ENCODE measurements at regions not wholly inside any gene's neighbourhood (a gene's known extent, or its start where the extent isn't known, plus 50 kb on each side); places are given as distances from the start of the nearest gene placed in this dataset.

- TF ChIP-seq, protein P1, sequence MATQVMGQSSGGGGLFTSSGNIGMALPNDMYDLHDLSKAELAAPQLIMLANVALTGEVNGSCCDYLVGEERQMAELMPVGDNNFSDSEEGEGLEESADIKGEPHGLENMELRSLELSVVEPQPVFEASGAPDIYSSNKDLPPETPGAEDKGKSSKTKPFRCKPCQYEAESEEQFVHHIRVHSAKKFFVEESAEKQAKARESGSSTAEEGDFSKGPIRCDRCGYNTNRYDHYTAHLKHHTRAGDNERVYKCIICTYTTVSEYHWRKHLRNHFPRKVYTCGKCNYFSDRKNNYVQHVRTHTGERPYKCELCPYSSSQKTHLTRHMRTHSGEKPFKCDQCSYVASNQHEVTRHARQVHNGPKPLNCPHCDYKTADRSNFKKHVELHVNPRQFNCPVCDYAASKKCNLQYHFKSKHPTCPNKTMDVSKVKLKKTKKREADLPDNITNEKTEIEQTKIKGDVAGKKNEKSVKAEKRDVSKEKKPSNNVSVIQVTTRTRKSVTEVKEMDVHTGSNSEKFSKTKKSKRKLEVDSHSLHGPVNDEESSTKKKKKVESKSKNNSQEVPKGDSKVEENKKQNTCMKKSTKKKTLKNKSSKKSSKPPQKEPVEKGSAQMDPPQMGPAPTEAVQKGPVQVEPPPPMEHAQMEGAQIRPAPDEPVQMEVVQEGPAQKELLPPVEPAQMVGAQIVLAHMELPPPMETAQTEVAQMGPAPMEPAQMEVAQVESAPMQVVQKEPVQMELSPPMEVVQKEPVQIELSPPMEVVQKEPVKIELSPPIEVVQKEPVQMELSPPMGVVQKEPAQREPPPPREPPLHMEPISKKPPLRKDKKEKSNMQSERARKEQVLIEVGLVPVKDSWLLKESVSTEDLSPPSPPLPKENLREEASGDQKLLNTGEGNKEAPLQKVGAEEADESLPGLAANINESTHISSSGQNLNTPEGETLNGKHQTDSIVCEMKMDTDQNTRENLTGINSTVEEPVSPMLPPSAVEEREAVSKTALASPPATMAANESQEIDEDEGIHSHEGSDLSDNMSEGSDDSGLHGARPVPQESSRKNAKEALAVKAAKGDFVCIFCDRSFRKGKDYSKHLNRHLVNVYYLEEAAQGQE (IDR thresholded peaks at IDR 0.05; ENCODE audit: unreplicated experiment) = no peak
- no peak for TF ChIP-seq POLR2AphosphoS5 (IDR thresholded peaks at IDR 0.05; ENCODE audit: low read depth)
- no peak for TF ChIP-seq JUNB (IDR thresholded peaks at IDR 0.05; ENCODE audit: unreplicated experiment)
Measured at GRCh38 chr7:145276118-145276517, 440.3 kb upstream of the TPK1 start (continued).

- H3K4me1 ChIP-seq (ENCODE audit: insufficient read depth) = no peaks in the 10 kb centered on the region
- Mint-ChIP-seq H3K27me3 (ENCODE audit: insufficient read depth, low read depth, poor library complexity) (no peaks in the 10 kb centered on the region), H3K9me3 (peaks cover 84% of the 10 kb centered on the region), H3K36me3 (ENCODE audit: low read depth) (peaks cover 15% of the 10 kb centered on the region), H3K27ac (no peak overlapping the region), H3K4me1 (no peaks in the 10 kb centered on the region), H3K4me3 (no peak overlapping the region)
- no peaks in the 10 kb centered on the region for H3K79me2 ChIP-seq (replicated peaks; ENCODE audit: insufficient read depth)
- no peaks in the 10 kb centered on the region for H3K27me3 ChIP-seq (ENCODE audit: insufficient read depth)
- no peak for ATAC-seq
- DNase-seq (ENCODE audit: low spot score) = no peak
- H3K27ac ChIP-seq (ENCODE audit: low read depth) = no peak overlapping the region
- H2AFZ ChIP-seq = no peak overlapping the region
- no peak overlapping the region for H3K4me3 ChIP-seq
- H3F3A ChIP-seq (replicated peaks; ENCODE audit: low read depth) = no peaks in the 10 kb centered on the region
- H3K9me2 ChIP-seq (ENCODE audit: insufficient read depth) = no peaks in the 10 kb centered on the region
- TF ChIP-seq EZH2 (IDR thresholded peaks at IDR 0.05; ENCODE audit: low read depth, unreplicated experiment) (no peak), JUNB (IDR thresholded peaks at IDR 0.05; ENCODE audit: unreplicated experiment) (no peak), ZNF114 (CRISPR knock-in tag; IDR thresholded peaks at IDR 0.05) (no peak), ZNF462 (CRISPR knock-in tag; IDR thresholded peaks at IDR 0.05) (no peak), ZNF331 (CRISPR knock-in tag; IDR thresholded peaks at IDR 0.05; ENCODE audit: low read depth) (no peak)
- H3K36me3 ChIP-seq (ENCODE audit: insufficient read depth) = 0 out of 2 replicates have a peak, but pooled peaks cover 9% of the 10 kb centered on the region
- no peaks in the 10 kb centered on the region for H4K20me1 ChIP-seq (replicated peaks; ENCODE audit: insufficient read depth)
- H3K4me2 ChIP-seq = no peak overlapping the region
Measured at GRCh38 chr7:145269418-145270161, 433.7 kb upstream of the TPK1 start.

Data from GM23338 (cell line).